NCI-H82 treated with DMSO at 0.1 percent for 48 hours (cell line): ENCODE measurements at regions not wholly inside any gene's neighbourhood (a gene's known extent, or its start where the extent isn't known, plus 50 kb on each side); places are given as distances from the start of the nearest gene placed in this dataset.

ENCODE experiments used
- DNase-seq: peaks from one replicate; lab custom pipeline; 2025; ENCODE audit not compliant: unreplicated experiment; lab: John Stamatoyannopoulos, UW

DNA sequence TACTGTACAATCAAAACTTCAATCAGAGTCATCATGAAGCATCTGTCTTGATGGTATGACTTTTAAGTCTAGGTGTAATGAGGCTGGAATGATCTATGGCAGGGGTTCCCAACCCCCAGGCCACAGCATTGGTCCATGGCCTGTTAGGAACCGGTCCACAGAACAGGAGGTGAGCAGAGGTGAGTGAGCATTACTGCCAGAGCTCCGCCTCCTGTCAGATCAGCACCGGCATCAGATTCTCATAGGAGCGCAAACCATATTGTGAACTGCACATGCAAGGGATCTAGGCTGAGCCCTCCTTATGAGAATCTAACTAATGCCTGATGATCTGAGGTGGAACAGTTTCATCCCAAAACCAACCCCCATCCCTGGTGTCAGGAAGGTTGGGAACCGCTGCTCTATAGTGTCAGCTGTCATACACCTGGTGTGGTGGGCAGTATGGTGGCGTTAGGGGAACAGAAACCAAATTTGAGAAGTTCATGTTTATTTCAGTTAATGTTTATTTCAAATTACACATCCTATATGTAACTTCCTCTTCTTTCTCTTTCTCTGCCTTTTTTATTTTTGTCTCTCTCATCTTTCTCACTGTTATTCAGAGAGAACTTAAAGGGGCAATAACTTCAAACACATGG is 432.6 kb downstream of the TNS3 start:
- no peak for DNase-seq

DNA sequence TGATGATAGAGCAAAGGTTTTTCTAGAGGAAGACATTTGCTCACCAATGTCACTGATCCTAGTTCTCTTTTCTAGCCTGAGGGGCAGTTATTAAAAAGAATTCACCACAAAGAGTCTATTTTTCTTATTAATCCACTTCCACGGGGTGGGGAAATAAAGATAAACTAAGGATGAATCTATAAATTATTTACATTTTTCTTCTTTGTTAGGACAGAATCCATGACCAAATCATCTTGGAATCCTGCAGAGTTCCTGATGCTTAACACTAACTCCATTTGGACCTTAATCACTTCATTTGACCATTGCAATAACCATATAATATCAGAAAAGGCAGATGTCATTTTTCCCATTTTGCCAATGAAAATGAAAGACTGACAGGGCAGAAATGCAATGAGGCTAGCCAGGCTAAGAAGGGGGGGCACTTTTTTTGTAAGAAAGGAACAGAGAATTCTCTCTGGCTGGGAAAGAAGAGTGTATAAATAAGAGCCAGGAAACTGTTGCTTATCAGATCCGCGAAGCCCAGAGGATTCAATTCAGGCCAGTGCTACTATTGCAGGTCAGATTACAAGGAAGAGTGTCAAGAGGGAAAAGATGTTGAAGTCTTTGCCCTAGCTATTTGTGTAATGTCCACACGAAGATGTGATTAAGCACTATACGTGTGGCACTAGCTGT is 433.2 kb downstream of the TNS3 start:
- DNase-seq: no peak

DNA sequence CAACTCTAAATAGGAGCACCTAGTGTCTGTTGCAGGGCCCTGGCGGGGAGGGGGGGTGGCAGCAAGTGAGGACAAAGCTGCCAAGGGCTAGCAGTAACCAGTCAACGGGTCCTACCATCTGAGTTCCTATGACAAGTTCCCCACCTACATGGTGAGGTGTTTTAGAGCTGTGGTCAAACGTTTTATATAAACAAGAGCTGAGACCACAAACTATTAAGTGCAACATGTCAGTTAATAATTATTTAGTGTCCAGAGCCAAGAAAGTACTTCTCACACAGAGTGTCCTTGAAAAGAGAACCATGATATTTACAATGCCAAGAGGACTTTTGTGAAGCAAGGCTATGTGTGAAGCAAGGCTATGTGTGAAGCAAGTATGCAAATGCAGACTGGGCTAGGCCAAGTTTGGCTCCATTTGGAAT is 434.7 kb downstream of the TNS3 start:
- DNase-seq: no peak

DNA sequence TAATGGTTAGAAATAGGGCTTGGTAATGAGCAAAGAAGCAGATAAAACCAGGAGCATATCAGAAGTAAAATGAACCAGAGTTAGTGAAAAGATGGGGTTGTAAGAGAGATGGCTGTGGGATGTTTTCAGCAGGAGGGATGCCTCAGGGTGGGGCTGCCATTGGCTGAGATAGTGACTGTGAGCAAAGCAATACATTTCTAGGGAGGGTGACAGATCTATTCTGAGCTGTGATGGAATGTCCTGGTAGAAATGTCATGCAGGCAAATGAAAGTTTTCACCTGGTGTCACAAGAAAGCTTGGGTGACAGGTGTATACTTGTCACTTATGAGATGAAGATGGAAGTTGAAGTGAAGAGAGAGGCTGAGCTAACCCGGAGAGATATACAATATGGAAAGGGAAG is 435.9 kb downstream of the TNS3 start:
- no peak for DNase-seq

DNA sequence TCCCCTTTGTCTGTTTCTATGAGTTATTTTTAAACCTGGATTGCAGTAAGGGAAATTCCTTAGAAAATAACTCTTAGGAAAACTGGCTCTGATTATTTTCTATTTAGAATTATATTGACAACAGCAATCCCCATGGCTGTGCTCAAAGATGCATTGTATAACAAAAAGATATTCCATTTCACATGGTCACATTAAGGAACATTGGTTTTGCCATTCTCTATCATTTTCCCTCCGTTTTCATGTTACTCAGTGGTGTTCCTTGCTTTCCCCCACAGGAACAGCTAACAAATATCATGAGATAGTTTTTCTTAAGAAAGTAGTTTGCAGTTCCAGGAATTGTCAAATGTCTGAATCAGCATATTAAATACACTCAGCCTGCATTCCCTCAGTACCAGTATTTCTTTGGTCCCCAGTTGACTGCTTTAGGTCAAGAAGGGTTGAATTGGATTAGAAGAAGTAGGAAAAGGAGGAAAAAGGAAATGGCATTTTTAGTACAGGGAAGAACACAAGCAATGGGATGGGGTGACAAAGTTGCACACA is 436.7 kb downstream of the TNS3 start:
- no peak for DNase-seq

DNA sequence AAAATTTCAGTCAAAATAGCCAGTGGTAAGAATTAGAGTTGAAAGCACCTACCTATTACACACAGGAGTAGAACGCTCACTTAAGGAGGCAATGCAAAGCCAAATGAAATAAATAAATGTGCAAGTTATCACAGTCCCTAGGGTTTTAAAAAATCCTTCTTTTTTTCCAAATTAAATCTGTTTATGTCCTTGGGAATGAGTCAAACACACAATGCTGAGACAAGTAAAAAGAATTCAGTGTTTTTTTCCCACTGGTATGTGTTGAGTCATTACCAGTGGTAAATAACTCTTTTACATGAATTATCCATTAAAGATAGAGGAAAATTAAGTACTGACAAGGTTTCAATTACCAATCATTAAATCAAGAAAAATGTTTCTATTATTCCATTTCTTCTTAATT is 438.6 kb downstream of the TNS3 start:
- no peak for DNase-seq

DNA sequence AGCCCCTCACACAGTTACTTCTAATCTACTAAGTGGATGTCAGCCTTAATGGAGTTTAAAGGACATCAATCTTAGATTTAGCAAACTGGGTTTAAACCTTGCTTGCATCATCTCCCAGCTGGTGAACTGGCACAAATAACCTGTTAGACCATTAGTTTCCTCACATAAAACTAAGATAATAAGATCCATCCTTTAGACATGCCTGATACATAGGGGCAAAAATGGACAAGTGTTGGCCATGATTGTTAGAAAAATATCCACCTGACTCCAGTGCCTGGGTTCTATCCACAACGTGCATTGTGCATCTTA is 439.1 kb downstream of the TNS3 start:
- DNase-seq: no peak

DNA sequence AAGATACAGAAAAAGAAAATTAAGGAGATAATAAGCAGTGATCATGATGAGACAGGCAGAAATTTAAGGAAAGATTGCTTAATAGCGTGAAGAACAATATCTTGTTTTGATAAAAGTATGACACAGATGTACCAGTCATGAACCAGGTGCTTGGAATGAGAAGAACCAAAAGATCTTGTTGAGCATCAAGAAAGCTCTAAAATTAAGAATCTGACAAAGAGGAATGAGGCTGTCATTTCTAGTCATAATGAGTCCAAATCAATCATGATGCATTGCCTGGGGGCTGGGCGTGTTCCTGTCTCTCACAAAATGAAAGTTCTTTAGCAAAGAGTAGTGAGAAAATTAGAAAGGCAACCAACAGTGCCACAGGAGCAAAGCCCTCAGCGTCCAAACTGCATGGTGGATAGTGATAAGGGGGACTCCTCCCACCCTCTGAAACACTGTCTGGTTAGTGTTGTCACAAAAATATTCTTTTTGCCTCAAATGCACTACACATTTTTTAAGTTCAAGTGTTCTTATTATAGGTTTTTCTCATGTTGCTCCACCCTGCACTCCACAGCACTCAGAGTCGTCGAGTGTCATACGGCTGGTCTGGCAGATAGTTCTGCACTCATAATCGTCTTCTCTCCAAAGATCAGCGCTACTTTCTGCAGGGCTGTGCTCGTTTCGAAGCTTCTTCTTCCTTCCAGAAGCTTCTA is 439.6 kb downstream of the TNS3 start:
- no peak for DNase-seq

DNA sequence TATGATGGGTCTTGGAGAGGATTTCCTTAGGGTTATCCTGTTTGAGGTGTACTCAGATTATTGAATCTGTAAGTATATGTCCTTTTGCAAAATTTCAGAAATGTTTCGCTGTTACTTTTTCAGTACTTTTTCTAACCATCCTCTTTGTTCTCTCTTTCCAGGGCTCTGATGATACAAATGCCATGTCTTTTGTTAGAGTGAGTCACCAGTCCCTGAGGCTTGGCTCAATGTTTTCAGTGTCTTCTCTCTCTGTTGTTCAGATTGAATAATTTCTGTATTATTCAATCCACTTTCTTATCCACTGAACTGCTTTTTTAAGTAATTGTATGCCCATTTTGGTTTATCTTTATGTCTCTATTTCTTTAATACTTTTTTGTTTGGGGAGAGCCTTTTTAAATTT is 449.4 kb downstream of the TNS3 start:
- no peak for DNase-seq

DNA sequence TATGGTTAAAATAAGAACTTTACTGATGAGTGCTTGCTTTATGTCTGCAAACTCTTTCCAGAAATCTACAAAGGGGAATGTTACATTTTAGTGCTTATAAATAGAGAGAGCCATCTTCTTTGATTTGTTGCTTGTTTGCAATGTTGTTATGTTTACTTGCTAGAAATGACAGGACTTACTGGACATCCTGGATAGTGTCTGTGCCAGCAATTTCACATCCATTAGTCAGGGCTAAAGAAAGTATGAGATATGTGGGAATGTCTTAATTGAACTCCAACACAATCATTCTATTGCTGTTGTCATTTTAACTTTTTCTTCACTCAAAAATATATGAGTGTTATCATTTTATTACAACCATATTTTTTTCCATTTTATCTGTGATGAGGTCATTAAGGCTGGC is 453.2 kb downstream of the TNS3 start:
- DNase-seq: no peak

DNA sequence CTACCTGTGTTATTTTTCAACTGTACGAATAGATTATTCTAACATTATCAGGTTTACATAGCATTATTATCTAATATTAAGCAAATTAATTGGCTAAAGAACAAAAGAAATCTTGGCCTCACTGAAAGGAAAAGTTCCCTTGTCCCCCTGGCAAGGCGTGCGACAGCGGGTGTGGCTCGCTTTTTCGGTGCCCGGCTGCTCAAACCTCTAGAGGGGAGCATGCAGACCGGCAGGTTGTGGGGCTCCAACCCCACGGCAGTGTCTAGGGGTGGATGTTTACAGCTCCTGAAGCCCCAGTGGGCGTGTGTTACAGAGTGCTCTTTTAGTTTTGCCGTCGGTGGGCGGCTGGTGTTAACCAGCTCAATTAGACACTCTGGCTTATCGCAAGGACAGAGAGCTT is 456.4 kb downstream of the TNS3 start:
- no peak for DNase-seq

DNA sequence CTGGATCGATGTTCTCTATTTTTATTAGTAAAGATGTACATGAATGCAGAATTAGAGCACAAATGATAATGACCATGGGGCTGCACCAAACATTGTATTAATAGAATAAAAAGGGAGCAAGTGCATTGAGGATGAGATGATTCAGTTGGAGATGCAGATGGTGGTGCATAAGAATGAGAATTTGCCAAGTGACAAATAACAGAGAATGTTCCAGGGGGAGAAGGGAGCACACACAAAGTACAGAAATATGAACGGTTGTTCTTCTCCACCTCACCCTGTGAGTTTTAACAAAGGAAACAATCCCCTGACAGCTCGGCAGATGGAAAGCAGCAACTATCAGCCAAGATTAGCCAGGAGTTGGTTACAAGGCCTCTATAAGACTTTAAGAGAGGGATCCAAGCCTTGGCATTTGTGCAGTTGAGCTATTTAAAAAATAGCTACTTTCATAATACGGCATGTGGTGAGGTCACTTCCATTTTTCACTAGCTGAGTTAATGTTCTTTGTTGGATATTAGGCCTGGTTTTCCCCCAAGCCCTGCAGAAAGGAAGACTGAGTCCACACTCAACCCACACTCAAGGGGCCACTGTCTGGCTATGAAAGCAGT is 462.5 kb downstream of the TNS3 start:
- no peak for DNase-seq

DNA sequence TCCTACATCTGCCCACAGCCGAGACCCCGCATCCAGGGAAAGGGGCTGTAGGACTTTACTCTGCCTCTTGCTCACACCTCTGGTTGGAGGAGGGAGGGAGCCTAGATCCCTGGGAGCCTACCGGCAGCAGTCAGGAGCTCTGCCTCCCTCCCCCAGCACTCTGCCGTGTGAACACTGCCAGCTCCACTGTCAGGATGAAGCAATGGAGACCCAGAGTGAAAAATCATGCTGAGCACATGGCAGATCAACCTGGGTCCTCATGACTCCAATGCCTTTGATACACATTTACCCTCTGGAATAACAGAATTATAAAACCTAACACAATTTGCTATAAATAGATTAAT is 477.7 kb downstream of the TNS3 start:
- no peak for DNase-seq

DNA sequence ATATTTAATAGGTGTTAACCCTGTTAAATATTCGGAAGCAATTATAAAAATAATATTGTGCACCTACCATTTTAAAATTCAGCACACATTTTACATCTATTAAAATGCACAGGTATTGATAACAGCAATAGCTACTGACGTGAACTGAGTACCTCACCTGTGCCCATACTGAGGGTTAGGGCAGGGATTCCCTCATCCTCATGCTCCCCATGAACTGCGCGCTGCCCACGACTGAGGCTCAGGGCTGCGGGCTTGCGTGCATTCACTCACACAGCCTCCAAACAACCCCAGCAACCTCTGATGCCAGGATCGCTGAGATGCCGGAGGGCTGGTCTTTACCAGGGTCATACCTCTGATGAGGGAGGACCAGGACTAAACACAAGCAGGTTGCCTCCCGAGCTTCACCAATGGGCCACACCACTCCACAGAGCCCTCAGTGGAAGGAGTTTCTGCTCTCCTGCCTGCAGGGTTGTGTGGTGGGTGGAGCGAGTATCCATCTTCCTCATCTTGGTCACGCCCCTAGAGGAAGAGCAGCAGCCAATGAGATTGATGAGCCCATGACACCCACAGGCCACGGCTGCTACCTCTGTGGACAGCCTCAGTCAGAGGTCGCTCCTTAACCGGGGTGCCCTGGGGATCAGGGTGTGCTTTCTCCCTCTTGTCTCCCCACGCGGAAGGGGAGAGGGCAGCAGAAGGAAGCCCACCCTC is 478.3 kb downstream of the TNS3 start:
- no peak for DNase-seq

DNA sequence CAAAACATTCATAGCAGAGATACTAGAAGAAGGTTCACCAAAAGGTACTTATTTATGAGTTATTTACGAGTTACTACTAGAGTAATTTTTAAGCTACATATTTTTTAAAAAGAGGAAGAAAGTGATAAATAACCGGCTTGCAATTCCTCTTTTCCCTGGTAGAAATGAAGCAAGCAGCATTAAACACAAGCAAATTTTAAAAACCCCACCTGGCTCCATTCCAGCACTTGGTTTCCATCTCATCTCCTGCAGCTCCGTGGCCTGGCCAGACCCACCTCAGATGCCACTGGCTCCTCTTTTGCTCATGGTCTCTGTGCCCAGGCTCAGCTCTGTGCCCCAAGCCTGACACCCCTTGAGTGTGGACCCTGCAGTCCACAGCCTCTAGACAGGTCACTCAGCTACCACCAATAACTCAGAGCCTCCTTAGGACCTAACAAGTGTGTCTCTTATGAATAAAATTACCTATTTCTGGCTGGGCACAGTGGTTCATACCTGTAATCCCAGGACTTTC is 479.5 kb downstream of the TNS3 start:
- no peak for DNase-seq

DNA sequence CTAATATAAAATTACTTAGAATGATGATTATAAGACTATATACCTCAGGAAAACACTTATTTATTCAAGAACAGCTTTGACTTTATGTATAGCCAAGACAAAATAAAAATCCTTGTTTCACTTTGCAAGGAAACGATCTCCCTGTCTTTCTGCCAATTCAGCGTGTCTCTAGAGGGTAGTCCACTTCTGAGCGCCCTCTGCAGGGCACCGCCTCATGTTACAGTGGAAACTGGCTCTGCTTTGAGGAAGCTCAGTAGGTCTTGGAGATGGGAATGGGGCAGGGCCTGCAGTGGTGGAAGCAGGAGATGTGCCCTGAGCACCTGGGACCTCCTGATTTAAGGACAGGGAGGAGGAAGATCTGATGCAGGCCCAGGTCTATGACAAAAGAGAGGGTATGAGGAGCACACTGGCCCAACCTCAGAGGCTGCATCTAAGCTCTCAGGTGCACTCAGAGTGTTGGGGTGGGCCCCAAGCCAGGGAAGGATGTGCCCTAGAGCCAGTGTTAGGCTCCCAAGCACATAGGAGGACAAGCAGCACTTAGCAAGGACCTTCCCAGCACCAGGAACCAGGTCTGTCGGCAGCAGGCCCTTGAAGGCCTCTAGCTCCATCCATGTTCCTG is 481.0 kb downstream of the TNS3 start:
- DNase-seq: peak; percentile 16

DNA sequence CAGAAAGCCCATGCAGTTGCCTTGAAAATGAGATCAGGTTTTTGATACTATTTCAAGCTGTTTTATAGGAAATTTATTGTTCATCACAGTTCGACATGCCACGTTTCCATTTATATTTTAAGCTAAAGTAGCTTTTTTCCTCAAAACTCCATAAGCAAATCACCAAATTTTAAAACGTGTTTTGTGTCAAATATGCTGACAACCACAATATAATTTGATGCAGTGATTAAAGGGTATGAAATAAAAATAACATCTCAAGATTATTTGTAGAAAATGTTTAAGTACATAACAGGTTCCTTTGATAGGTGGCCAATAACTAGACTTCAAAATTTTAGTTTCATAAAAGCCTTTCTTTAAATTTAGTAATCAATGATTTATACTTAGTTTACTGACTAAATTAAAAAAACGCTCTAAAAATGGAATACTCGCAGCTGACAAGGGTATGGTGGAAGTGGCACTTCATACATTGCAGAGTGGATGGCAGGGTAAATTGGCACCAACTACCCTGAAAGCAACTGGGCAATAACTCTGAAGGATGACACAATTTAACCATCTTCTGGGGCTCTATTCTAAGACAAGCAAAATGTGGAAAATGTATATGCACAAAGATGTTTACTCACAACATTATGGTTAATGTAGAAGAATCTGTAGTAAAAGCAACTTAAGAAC is 481.6 kb downstream of the TNS3 start:
- no peak for DNase-seq

DNA sequence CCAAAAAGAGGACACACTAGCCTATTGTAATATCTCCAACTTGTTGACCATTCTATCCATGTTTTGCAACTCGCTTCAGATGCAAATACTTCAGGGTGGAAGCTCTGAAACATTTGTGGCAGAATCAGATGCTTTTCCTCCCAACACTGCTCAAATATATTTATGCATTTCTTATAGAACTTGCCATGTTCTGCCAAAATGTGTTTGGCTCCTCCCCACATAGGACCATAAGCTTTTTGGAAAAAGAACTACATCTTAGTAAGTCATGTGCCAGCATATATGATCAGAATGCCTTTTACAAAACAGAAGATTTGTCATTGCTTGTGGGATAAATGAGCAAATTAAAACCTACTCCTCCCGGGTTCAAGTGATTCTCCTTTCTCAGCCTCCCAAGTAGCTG is 484.5 kb downstream of the TNS3 start:
- no peak for DNase-seq

DNA sequence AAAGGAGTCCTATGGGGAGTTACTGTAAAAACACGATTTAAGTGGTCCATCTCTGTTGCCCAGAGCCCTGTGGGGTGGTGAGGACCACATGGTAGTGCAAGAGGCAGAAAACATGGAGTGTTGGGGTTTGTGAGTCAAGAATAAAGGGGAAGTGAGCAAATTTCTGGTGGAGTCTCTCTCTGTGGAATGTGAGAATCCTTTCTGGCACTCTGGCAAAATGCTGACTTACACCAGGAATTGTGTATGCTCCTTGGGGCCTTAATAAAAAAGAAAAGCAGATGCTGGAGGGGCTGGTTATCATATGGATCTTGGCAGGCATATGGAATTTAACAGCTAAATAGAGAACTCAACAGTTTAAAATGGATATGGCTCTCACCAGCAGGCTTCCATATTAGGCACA is 486.0 kb downstream of the TNS3 start:
- DNase-seq: no peak

DNA sequence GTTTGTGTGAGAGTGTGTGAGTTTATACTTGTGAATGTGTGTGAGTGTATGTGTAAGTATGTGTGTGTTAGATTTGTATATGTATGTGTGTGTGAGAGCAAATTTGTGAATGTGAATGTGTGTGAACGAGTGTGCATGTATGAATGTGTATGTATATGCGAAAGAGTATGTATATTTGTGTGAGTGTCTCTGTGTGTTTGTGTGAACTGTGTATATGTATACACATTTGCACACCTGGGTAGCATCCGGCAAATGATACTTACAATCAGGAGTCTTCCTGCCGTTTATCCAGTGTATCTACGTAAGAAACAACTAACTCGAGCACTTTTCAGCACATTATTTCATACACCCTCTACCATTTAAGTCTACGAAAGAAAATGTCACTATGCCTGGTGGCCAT is 487.4 kb downstream of the TNS3 start:
- no peak for DNase-seq
